ENCODE measurements at regions not wholly inside any gene's neighbourhood (a gene's known extent, or its start where the extent isn't known, plus 50 kb on each side); places are given as distances from the start of the nearest gene placed in this dataset.
"Not testable (repeated sequence)": the region's sequence is repeated elsewhere in the genome, so short reads cannot be mapped to it uniquely, and the experiment has no call there.

DNA sequence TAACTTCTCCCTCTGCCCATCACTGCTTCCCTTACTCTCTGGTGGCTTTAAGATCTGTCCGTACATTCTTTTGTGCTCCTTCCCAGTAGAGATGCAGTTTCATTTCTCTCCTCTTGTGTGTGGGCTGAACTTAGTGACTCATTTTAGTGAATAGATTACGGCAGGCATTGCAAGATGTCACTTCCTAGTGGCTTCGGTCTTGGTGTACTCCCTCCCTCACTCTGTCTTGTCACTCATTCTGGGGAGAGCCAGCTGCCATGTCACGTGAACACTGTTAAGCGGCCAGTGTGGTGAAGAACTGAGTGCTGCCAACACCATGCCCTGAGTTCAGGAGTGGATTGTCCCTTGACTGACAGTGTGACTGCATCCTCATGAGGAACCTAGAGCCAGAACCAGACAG is 115.9 kb downstream of the OTOR start:
- peak; percentile 2 for DNase-seq (ENCODE audit: low read depth)

GRCh38 chr20:16864963-16865362 is 116.8 kb downstream of the OTOR start:
- no peak for DNase-seq (ENCODE audit: low read depth)

GRCh38 chr20:16865406-16865805 is 117.2 kb downstream of the OTOR start:
- DNase-seq (ENCODE audit: low read depth): no peak

DNA sequence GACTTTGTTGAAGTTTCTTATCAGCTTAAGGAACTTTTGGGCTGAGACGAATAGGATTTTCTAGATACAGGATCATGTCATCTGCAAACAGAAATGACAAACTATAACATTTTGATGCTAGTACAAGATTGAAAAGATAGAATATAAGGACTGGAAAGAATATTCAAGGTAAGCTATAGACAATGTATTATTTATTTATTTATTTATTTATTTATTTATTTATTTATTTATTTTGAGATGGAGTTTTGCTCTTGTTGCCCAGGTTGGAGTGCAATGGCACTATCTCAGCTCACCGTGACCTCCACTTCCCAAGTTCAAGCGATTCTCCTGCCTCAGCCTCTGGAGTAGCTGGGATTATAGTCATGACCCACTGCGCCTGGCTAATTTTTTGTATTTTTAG is 125.0 kb downstream of the OTOR start:
- not testable (repeated sequence) for DNase-seq (ENCODE audit: low read depth)

DNA sequence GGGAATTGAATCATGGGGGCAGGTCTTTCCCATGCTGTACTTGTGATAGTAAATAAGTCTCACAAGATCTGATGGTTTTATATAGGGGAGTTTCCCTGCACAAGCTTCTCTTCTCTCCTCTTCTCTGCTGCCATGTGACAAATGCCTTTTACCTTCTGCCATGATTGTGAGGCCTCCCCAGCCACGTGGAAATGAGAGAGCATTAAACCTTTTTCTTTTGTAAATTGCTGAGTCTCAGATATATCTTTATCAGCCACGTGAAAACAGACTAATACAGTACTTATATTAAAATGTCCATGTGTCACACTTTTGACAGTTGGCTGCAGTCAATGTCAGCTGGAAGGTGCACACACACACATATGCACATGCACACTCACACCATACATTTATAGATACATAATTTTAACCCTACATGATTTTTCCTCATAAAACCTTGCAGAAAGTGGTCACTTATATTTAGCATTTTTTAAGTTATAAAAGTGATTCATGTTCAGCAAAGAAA is 128.9 kb downstream of the OTOR start:
- no peak for DNase-seq (ENCODE audit: low read depth)

- no peak for DNase-seq (ENCODE audit: low read depth)
These were observed 137.6 kb downstream of the OTOR start for GRCh38 chr20:16885746-16886145.

DNA sequence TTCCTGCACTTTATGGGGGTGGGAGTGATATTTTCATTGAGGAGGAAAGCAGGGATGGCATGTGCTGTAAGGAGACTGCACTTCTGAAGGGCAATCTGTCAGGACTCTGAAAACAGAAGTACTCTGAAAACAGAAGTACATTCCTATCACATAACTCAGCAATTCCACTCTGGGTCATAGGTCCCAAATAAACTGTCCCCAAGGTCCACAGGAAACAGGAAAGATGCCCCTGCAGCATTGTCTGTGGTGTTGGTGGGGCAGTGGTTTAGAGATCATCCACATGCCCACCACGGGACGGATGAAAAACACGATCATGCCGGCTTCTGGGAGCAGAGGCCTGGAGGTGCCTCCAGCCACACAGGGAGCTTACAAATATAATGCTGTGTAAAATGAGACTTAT is 150.3 kb downstream of the OTOR start:
- DNase-seq (ENCODE audit: low read depth): peak; percentile 12

DNA sequence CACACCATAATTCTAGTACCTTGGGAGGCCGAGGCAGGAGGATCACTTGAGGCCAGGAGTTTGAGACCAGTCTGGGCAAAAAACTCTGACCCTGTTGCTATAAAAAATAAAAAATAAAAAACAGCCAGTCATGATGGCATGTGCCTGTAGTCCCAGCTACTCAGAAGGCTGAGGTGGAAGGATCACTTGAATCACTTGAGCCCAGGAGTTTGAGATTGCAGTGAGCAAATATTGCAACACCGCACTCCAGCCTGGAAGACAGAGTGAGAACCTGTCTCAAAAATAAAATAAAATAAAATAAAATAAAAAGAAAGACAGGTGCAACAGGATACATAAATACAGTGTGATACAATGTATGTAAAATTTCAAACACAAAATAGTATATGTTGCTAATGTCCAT is 154.5 kb downstream of the OTOR start:
- DNase-seq (ENCODE audit: low read depth): no peak

- no peak for DNase-seq (ENCODE audit: low read depth)
These were observed 156.6 kb downstream of the OTOR start for GRCh38 chr20:16904751-16905150.

- DNase-seq (ENCODE audit: low read depth): no peak
These were observed 166.1 kb downstream of the OTOR start for GRCh38 chr20:16914277-16914676.

DNA sequence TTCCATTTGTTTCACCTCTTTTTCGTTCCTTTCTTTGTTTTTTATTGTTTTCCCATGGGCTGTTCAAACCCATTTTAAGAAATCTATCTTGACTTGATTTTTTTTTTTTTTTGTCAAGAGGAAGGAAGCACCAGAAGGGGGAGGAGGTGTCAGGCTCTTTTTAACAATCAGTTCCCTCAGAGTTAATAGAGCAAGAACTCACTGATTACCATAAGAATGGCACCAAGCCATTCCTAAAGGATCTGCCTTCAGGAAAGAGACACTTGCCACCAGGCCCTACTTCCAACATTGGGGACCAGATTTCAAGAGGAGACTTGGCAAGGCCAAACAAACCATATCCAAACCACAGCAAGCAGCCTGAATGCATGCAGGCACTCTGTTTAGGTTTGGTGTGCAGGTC is 168.0 kb downstream of the OTOR start:
- no peak for DNase-seq (ENCODE audit: low read depth)

GRCh38 chr20:16917636-16918035 is 169.5 kb downstream of the OTOR start:
- DNase-seq (ENCODE audit: low read depth): no peak

- DNase-seq (ENCODE audit: low read depth): no peak
These were observed 170.2 kb downstream of the OTOR start for GRCh38 chr20:16918366-16918765.

DNA sequence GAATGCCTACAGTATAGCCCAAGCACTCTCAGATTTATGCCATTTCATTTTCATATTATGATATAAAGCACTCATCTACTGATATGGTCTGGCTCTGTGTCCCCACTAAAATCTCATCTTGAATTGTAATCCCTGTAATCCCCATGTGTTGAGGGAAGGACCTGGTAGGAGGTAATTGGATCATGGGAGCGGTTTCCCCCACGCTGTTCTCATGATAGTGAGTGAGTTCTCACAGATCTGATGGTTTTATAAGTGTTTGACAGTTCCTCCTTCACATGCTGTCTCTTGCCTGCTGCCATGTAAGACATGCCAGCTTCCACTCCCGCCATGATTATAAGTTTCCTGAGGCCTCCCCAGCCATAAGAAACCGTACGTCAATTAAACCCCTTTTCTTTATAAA is 171.7 kb downstream of the OTOR start:
- DNase-seq (ENCODE audit: low read depth): no peak

GRCh38 chr20:16922834-16923233 is 174.7 kb downstream of the OTOR start:
- DNase-seq (ENCODE audit: low read depth): peak; percentile 93

DNA sequence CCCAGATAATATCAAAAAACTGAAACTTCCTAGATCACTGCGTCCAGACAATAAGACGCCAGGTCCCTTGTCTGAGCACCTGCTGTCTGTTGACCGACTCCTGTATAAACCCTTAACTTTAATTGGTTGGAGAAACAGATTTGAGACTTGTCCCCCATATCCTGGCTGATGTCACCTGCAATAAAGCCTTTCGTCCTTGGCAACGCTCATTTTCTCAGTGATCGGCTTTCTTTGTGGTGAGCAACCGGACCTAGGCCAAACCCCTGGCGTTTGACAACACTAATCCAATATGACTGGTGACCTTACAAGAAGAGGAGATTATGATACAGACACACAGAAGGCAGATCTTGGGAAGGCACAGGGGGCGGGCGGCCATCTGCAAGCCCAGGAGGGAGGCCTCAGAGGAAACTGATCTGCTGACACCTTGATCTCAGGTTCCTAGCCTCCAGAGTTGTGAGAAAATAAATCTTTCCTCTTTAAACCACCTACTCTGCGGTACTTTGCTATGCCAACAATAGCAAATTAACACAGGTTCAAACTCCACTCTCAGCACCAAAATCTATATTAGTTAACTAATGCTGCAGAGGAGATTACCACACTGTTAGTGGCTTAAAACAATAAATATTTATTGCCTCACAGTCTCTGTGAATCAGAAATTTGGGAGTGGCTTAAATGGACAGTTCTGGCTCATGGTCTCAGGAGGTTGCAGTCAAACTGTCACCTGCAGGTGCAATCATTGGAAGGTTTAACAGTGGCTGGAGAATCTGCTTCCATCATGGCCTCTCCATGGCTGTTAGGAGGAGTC is 178.7 kb downstream of the OTOR start:
- DNase-seq (ENCODE audit: low read depth): no peak

DNA sequence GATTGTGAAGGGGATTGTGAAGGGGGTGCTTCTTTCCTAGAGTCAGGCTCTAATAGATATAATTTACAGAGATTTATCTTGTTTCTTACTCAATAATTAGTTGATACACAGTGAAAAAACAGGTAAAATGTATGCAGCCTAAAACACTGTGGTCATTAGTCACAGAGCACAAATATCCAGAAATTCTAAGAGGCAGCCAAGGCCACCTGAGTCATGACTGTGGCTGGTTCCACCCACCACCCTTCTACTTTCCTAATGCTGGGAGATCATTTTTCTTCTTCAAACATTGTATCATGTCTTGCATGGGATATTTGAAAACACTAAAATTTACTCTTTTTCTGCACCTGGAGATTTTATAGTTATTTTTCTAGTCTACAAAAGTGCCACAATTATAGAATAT is 181.6 kb downstream of the OTOR start:
- peak; percentile 27 for DNase-seq (ENCODE audit: low read depth)

- no peak for DNase-seq (ENCODE audit: low read depth)
These were observed 182.5 kb downstream of the OTOR start for GRCh38 chr20:16930656-16931055.

GRCh38 chr20:16939051-16939450 is 190.9 kb downstream of the OTOR start:
- DNase-seq (ENCODE audit: low read depth): no peak

DNA sequence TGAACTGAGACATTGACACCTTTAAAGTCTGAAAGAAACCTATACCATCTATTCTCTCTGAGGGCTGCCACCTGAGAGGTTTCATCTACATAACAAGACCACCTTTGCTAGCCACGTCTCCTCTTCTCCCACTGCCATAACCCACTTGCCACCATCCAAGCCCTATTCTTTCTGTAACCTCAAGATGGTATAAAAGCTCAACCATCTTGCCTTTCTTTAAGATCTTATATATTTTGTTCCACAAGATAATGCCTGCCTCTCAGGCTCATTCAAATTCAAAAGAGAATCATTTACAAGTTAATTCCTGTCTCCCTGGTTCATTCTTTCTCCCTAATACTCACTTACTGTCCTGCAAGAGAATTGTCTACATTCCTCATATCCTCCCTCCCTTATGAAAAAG is 192.5 kb downstream of the OTOR start:
- DNase-seq (ENCODE audit: low read depth): no peak

- DNase-seq (ENCODE audit: low read depth): no peak
These were observed 193.9 kb downstream of the OTOR start for GRCh38 chr20:16942051-16942450.

- no peak for DNase-seq (ENCODE audit: low read depth)
These were observed 194.6 kb downstream of the OTOR start for GRCh38 chr20:16942756-16943155.

DNA sequence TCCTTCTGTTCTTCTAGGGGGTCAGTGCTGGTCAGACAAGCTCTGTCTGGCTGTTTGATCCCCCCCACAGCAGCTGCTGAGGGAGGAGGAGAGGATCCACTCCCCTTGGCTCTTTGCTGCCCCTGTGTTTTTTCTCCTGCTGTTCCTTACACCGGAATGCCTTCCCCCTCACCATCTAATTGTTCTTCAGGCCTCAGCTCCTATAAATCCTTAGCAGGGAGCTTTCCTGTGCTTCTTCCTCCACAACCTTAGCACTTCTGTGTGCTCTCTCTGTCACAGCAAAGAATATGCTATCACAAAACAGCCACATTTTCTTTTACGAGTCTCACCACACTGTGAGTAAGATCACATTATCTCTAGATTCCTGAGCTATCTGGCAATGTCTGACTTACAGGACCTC is 196.6 kb downstream of the OTOR start:
- DNase-seq (ENCODE audit: low read depth): no peak

GRCh38 chr20:16945619-16946018 is 197.5 kb downstream of the OTOR start:
- DNase-seq (ENCODE audit: low read depth): no peak

Measured in stromal cell of bone marrow (primary cell).